ENCODE measurements at regions not wholly inside any gene's neighbourhood (a gene's known extent, or its start where the extent isn't known, plus 50 kb on each side); places are given as distances from the start of the nearest gene placed in this dataset.

DNA sequence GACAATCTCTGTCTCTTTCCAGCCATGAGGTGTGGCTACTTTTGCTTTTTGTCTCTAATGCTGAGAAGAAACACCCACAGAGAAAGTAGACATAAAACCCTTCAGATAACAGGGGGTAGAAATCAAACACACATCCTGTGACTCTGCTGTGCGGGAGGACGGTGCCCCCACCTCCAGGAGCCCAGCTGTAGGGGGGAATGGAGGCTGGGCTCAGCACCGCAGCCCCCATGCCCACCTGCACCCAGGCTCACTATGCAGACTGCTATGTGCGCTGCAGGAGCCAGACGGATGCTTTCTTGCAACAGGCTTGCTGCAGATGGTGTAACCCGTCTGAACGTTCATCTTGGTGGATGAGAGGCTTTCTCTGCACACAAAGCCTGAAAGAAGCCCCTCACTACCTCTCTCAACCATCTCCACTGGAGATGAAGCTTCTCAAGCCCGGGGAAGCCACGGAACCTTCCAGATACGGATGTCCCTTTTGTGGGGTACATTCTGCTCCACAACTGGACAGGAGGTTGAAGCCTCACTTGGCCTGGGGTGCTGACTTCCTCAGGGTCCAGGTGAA, 207.2 kb downstream of the GADD45G start:
- intact Hi-C loops (cut with DNase I), result no loop called here
- no peak for DNase-seq (ENCODE audit: low spot score)

- intact Hi-C loops (cut with DNase I), result no loop called here
- DNase-seq (ENCODE audit: low spot score), result no peak
Measured at GRCh38 chr9:89812556-89813181, 207.9 kb downstream of the GADD45G start.

DNA sequence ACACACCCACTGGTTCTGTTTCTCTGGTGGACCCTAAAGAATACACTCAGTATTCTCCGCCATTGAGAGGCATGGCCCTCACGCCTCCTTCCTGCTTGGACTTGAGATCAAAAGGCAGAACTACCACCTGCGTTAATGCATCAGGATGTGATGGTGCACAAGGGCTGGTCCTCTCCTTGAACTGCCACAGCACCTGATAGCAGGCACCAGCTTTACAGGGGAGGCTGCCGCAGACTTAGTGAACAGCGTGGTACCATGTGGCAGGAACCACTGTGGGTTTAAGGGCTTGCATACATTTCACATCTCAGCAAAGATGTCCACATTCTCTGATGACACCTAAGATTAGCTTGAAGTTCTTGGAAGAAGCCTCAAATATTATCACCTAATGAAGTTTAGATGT, 208.7 kb downstream of the GADD45G start:
- no peak for DNase-seq (ENCODE audit: low spot score)
- intact Hi-C loops (cut with DNase I), result no loop called here

GRCh38 chr9:89814340-89815040, 209.7 kb downstream of the GADD45G start:
- intact Hi-C loops (cut with DNase I), result no loop called here
- no peak for DNase-seq (ENCODE audit: low spot score)

DNA sequence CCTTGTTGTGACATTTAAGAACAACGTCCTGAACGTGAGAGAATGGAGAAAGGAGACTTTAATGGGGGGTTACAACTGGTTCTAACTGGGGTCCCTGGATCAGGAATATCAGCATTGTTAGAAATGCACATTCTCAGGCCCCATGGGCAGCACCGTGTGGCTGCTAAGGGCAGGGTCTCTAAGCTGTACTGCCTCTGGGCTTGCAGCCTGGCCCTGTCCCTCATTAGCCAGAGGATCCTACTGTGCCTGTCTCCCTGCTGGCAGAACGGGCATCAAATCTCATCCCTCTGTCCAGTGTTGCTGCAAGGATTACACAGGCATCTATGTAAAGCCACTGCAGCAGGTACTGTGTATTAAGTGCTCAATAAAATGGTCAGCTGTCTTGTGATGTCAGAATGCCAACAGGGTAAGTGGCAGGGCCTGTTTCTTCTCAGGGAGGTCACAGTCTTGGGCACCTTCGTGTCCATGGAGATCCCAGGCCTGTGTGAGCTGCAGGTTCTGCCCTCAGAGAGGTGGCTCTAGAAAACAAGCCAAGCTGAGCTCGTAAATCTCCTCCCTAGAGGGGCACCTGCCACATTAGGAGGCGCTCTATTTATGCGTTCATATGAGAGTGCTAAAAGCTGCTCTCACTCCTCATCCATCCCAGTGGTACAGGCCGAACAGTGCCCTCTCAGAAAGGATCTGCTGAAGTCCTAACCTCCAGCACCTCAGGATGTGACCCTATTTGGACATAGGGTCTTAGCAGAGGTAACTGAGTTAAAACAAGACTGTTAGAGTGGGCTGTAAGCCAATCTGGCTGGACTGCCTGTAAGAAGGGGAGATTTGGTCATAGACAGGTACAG, 210.5 kb downstream of the GADD45G start:
- no peak for DNase-seq (ENCODE audit: low spot score)
- intact Hi-C loops (cut with DNase I), result no loop called here

- intact Hi-C loops (cut with DNase I), result no loop called here
- no peak for DNase-seq (ENCODE audit: low spot score)
Measured at GRCh38 chr9:89815903-89816573, 211.2 kb downstream of the GADD45G start.

DNA sequence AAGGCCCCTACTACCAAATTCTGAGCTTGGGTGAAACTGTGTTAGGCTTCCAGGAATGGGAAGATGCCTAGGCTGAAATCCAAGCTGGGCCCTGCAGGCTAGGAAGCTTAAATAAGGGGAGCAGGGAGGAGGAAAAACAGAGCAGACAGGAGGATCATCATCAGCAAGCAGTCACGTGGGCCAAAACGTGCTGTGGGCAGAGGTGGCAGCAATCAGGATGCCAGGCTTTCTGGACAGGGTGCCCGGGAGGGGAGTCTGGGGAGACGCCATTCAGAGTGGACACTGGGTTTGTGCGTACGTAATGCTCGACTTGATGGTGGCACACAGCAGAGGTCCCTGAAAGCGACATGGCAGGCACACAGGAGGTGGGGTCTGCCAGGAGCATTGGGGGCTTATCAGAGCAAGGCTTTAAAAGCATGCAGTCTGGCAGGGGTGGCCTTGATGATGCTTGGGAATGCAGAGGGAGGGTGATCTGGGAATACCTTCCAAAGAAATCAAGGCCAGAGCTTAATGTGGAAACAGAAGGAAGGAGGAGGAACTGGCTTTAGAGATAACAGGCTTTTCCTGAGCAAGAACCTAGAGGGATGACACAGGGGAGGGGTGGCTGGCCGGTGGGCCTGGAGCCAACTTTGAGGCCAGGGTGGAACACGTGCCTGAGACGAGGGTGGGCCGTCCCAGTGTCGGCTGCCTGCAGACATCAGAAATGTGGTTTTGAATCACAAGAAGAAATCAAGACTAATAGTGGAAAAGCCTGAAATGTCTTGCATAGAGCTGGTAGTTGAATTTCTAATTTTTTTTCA, 212.5 kb downstream of the GADD45G start:
- intact Hi-C loops (cut with DNase I), result no loop called here
- DNase-seq (ENCODE audit: low spot score), result no peak

DNA sequence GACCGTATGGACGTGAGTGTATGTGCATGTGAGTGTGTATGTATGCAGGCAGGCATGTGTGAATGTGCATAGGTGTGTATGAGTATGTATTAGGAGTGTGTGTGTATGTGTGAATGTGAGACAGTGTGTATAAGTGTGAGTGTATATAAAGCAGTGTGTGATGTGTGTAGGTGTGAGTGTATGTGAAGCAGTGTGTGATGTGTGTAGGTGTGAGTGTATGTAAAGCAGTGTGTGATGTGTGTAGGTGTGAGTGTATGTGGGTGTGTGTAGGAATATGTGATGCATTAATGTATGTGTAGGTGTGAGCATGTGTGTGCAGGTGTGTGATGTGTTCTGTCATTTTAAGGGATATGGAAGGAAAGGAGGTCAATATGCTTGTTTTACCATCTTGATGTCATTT, 215.5 kb downstream of the GADD45G start:
- intact Hi-C loops (cut with DNase I), result no loop called here
- DNase-seq (ENCODE audit: low spot score), result no peak

GRCh38 chr9:89821081-89821480, 216.3 kb downstream of the GADD45G start:
- DNase-seq (ENCODE audit: low spot score), result no peak
- intact Hi-C loops (cut with DNase I), result no loop called here

DNA sequence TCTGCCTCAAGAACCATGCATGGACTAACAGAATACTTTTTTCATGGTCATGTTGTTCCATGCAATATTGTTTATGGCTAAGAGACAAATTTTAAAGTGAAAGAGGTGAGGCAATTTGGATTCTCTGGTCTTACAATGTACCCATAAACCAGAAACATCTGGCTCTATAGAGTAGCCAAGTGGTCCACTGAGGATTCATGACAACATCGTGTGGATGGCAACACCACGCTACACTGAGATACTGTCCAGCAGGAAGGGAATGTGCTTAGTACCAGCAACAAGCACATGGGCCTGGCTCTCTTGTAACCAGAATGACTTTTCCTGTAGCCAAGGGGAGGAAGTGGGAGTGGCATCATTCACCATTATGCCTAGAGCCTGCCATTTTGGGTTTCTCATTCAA, 218.2 kb downstream of the GADD45G start:
- no peak for DNase-seq (ENCODE audit: low spot score)
- intact Hi-C loops (cut with DNase I), result no loop called here

DNA sequence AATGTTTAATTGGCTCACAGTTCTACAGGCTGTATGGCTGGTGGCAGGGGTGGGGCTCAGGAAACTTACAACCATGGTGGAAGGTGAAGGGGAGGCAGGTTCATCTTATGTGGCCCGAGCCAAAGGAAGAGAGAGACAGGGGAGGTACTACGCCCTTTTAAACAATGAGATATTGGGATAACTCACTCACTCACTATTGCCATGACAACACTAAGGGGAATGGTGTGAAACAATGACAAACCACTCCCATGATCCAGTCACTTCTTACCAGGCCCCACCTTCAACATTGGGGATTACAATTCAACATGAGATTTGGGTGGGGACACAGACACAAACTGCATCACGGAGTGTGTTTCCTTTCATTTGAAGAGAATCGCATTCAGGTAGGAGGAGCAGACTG, 220.9 kb downstream of the GADD45G start:
- intact Hi-C loops (cut with DNase I), result no loop called here
- DNase-seq (ENCODE audit: low spot score), result no peak

DNA sequence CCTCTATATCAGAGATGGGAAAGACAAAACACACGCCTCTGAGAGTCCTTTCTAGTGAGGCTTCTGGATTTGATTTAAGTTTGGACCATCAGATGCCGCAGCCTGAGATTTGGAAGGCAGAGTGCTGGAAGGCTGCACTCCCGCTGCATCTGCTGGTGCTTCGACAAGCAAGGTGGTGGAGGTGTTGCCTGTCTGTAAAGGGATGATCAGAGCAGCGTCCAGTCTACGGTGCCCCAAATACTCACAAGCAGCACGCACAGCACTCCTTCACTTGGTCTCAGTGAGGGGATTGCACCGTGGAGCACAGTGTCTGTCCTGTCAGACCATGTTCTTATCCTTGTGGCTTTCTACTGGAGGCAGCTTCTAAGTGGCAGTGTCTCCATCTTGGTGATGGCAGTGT, 221.4 kb downstream of the GADD45G start:
- no peak for DNase-seq (ENCODE audit: low spot score)
- intact Hi-C loops (cut with DNase I), result no loop called here

DNA sequence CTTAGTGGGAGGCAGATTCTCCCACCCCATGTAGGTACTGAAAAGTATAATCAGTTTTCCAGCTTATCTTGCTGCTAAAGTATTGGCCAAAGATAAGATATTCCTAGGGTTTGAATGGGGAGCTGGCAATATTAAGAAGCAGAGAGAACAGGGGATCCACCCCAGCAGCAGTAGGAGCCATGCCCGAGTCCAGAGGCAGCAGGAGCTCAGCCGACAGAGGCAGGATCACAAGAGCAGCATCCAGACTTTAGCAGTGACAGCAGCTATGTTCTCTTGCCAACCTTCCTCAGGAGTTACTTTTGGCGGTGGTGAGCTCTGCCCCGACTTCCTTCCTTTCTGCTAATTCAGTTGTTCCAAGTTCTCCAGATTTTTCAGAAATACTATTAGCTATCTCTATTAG, 224.5 kb downstream of the GADD45G start:
- no peak for DNase-seq (ENCODE audit: low spot score)
- intact Hi-C loops (cut with DNase I), result no loop called here

DNA sequence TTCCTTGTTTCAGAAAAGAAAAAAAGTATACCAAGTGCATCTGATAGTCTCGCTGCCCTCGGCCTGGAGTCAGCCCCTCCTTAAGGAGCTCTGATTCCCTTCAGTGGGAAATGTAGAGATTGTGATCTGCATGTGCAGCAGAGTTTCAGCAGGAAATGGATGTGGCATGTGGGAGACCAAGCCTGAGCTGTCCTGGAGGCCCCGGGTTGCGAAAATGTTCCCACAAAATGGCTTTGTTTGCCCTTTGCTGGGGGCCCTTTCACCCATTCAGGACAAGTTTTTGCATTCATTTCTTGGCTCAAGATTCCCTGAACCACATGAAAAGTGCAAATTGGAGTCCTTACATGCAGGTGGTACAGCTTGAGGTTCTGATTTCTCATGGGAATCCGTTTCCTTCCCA, 230.9 kb downstream of the GADD45G start:
- DNase-seq (ENCODE audit: low spot score), result no peak
- intact Hi-C loops (cut with DNase I), result no loop called here

GRCh38 chr9:89837162-89837933, 232.5 kb downstream of the GADD45G start:
- DNase-seq (ENCODE audit: low spot score), result no peak

GRCh38 chr9:89837934-89838310, 233.1 kb downstream of the GADD45G start:
- no peak for DNase-seq (ENCODE audit: low spot score)
- intact Hi-C loops (cut with DNase I), result no loop called here

More at GRCh38 chr9:89837162-89837933, 232.5 kb downstream of the GADD45G start:
- intact Hi-C loops (cut with DNase I), result no loop called here

DNA sequence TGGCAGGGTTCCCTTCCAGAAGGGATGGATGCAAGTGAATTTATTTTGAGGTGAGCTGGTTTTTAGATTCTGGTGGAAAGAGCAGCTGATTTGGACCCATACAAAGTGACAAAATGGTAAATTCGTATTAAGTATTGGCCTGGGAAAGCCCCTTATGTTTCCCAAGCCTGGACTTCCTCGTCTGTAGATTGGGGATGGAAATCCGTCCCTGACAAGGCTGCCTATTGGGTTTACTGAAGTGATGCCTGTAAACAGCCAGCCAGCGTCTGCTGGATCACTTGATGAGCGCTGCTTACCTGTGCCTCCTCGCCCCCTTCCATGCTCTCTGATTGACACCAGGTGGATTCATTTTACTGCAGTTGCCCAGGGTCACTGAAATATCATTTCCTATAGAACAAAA, 233.8 kb downstream of the GADD45G start:
- intact Hi-C loops (cut with DNase I), result no loop called here
- DNase-seq (ENCODE audit: low spot score), result no peak

DNA sequence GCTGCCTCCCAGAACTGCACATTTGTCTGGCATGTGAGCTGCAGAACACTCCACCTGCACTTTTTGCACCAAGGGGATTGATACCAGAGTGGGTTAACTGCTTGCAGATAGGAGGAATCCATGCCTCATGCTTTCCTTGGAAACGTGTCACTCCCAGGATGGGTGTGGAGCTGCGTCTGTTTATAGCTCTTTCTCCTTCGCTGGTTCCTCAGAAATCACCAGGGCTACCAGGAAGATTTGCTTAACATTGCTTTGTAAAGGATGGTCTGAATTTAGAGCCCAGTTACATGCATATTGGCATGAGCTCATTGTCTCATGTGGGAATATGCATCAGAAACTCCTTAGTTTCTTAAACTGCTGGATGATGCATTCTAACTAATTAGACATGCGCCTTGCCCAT, 234.6 kb downstream of the GADD45G start:
- intact Hi-C loops (cut with DNase I), result no loop called here
- no peak for DNase-seq (ENCODE audit: low spot score)

Measured in posterior vena cava (tissue), 2 donors.